ENCODE measurements at regions not wholly inside any gene's neighbourhood (a gene's known extent, or its start where the extent isn't known, plus 50 kb on each side); places are given as distances from the start of the nearest gene placed in this dataset.

DNA sequence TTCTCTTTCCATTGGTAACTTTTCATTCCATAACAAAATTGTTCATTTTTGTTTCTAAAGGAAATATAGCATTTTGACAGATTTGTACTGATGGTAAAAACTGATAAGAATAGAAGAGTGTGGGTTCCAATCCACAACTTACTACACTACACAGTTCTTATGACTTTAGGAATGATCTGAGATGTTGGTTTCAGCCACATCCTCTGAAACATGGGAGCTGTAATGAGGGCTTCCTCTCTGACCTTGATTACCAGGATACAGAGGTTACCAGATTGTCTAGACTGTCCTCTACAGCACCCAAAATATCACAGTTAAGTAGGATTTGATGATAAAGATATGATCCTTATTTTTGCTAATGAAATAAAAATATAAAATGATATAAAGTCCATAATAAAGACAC lies 1184.6 kb downstream of the FLRT2 start:
- Mint-ChIP-seq H3K27me3 (ENCODE audit: insufficient read depth) (no peaks in the 10 kb centered on the region), H3K4me3 (no peak overlapping the region), H3K4me1 (ENCODE audit: low read depth) (peaks cover 6% of the 10 kb centered on the region; the same call in 1 of the 2 replicates), H3K9me3 (no peaks in the 10 kb centered on the region), H3K27ac (no peak overlapping the region), H3K36me3 (ENCODE audit: low read depth) (no peaks in the 10 kb centered on the region)
- DNase-seq, result no peak
- TF ChIP-seq, protein P1, sequence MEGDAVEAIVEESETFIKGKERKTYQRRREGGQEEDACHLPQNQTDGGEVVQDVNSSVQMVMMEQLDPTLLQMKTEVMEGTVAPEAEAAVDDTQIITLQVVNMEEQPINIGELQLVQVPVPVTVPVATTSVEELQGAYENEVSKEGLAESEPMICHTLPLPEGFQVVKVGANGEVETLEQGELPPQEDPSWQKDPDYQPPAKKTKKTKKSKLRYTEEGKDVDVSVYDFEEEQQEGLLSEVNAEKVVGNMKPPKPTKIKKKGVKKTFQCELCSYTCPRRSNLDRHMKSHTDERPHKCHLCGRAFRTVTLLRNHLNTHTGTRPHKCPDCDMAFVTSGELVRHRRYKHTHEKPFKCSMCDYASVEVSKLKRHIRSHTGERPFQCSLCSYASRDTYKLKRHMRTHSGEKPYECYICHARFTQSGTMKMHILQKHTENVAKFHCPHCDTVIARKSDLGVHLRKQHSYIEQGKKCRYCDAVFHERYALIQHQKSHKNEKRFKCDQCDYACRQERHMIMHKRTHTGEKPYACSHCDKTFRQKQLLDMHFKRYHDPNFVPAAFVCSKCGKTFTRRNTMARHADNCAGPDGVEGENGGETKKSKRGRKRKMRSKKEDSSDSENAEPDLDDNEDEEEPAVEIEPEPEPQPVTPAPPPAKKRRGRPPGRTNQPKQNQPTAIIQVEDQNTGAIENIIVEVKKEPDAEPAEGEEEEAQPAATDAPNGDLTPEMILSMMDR (IDR thresholded peaks at IDR 0.05), result no peak

DNA sequence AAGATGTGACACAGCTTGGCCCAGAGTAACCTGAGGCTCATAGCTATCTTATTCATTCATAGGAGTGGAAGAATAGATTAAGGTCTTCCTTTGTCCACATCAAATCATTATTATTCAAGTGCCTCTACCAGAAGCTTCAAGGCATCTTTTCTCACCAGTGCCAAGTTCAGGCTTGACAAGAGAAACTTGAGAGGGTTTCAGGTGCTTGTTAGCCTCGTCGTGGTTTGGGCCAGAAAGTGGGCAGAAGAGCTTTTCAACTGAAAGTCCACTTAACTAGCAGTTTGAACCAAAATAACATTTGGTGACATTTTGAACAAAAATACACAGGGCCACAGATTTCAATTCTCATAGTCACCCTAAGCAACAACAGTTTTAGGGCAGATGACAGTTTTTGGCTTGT lies 1184.2 kb downstream of the FLRT2 start:
- no peaks in the 10 kb centered on the region for H3K27me3 Mint-ChIP-seq (ENCODE audit: insufficient read depth)
- TF ChIP-seq, protein P1 (IDR thresholded peaks at IDR 0.05), result no peak
- DNase-seq, result no peak

DNA sequence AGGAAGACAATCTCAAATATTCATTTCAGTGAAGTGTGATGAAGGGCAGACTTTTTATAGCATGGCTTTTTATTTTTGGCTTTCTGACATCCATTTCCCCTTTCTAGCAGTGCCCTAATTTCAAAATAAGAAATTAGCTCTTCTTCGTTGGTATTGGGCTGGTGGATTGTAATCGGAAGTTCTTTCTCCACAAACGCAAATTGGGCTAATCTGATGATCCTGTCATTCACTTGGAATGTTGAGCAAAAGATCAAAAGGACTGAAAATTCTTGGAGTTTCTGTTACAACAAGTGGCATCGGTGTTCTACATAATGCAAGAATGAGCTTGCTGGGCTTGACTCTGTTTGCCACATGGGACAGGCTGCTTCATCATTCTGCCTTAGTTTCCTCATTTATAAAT lies 1182.8 kb downstream of the FLRT2 start:
- Mint-ChIP-seq H3K27ac (no peak overlapping the region), H3K4me3 (no peak overlapping the region), H3K36me3 (ENCODE audit: low read depth) (no peaks in the 10 kb centered on the region), H3K4me1 (ENCODE audit: low read depth) (peaks cover 9% of the 10 kb centered on the region), H3K27me3 (ENCODE audit: insufficient read depth) (no peaks in the 10 kb centered on the region), H3K9me3 (no peaks in the 10 kb centered on the region)
- no peak for DNase-seq
- TF ChIP-seq, protein P1 (IDR thresholded peaks at IDR 0.05), result no peak

More for the DNA sequence above, 1184.2 kb downstream of the FLRT2 start:
- Mint-ChIP-seq H3K36me3 (ENCODE audit: low read depth) (no peaks in the 10 kb centered on the region), H3K9me3 (no peaks in the 10 kb centered on the region), H3K4me1 (ENCODE audit: low read depth) (peaks cover 6% of the 10 kb centered on the region; the same call in 1 of the 2 replicates), H3K4me3 (no peak overlapping the region), H3K27ac (no peak overlapping the region)

DNA sequence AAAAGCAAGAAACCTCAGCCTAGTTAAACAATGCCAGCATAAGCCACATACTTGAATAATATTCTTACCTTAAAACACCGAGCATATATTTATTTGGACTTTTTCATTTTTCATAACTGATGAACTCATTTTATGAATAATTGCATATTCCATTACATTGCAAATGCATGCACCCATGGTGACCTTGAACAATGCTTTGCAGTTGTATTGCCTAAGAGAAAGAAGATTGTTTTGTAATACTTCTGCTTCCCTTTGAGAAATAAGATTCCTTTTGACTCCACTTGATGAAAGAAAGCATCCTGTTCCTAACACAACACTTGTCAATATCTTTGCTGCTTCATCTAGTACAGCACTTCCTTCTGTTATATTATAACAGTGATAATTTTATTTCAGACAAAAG lies 1182.2 kb downstream of the FLRT2 start:
- Mint-ChIP-seq H3K4me1 (ENCODE audit: low read depth) (peaks cover 14% of the 10 kb centered on the region), H3K9me3 (no peaks in the 10 kb centered on the region), H3K36me3 (ENCODE audit: low read depth) (no peaks in the 10 kb centered on the region), H3K4me3 (no peak overlapping the region), H3K27me3 (ENCODE audit: insufficient read depth) (no peaks in the 10 kb centered on the region), H3K27ac (no peak overlapping the region)
- no peak for DNase-seq
- TF ChIP-seq, protein P1 (IDR thresholded peaks at IDR 0.05), result no peak

DNA sequence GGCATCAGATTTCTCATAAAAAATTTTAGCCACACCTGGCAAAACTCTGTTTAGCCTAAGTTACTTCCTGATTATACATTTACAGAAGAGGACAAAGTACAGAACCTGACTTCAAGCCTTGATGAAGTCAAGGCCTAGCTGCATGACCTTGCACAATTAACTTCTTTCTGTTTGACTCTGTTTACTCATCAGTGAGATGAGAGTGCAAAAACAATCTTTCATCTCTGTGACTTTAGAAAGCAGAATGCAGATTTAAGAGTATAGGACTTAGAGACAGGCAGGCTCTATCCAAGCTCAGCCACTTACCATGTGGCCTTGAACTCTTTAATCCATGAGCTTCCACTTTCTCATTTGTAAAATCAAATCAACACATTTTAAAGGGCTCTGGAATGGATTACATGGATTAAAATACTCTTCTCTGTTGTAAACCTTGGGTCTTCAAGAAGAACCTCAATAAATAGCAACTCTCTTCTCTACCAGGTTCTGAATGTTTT lies 1178.9 kb downstream of the FLRT2 start:
- peaks cover 10% of the 10 kb centered on the region; the same call in 1 of the 2 replicates for H3K36me3 Mint-ChIP-seq (ENCODE audit: low read depth)
- no peak for DNase-seq
- no peak overlapping the region for H3K4me3 Mint-ChIP-seq
- no peak overlapping the region for H3K27ac Mint-ChIP-seq
- no peaks in the 10 kb centered on the region; the same call in 1 of the 2 replicates for H3K27me3 Mint-ChIP-seq (ENCODE audit: insufficient read depth)
- peaks cover 7% of the 10 kb centered on the region for H3K9me3 Mint-ChIP-seq
- H3K4me1 Mint-ChIP-seq (ENCODE audit: low read depth), result peaks cover 19% of the 10 kb centered on the region
- TF ChIP-seq, protein P1 (IDR thresholded peaks at IDR 0.05), result no peak

DNA sequence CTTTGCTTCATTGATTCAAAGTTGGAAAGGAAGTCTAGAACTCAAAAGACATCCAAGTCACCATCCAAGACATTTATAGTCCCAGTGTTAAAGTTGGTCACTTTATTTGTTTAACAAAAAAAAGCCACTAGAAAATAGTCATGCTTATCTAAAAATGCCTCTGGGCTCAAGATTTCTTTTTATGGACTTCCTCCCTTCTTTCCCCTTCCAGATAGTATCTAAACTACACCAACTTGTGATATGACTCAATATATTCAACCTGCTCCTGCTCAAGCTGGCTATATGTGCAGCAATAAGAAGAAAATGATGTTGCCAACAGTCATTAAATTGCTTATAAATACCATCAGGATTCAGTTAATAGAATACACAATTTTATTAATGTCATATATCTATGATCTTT lies 1177.1 kb downstream of the FLRT2 start:
- TF ChIP-seq, protein P1 (IDR thresholded peaks at IDR 0.05), result no peak
- peak; percentile 57 for DNase-seq
- Mint-ChIP-seq H3K4me1 (ENCODE audit: low read depth) (peaks cover 13% of the 10 kb centered on the region), H3K4me3 (no peak overlapping the region), H3K27ac (no peak overlapping the region), H3K36me3 (ENCODE audit: low read depth) (peaks cover 10% of the 10 kb centered on the region; the same call in 1 of the 2 replicates), H3K9me3 (peaks cover 7% of the 10 kb centered on the region), H3K27me3 (ENCODE audit: insufficient read depth) (no peaks in the 10 kb centered on the region; the same call in 1 of the 2 replicates)
